Calu3 (cell line): ENCODE measurements at regions not wholly inside any gene's neighbourhood (a gene's known extent, or its start where the extent isn't known, plus 50 kb on each side); places are given as distances from the start of the nearest gene placed in this dataset.

ENCODE experiments used
- BruUV-seq: library from RNA; stranded (reverse); fragments of 400-500 nt; replicated peaks from 2 replicates; lab custom pipeline; 2021; lab: Mats Ljungman, UMichigan
- CTCF ChIA-PET: fragments of 300-600 bp; sonication (Branson Sonifier 250); formaldehyde crosslinking; loops from one replicate; lab custom pipeline; 2022; ENCODE audit warnings: antibody characterized with exemption; lab: Charles Lee
- DNase-seq: peaks from one replicate; pipeline ENCODE4 v3.0.0; 2022
- H3K27ac Mint-ChIP-seq: one replicate; pipeline ENCODE4 v1.8.0; 2022; ENCODE audit warnings: mixed read lengths; ENCODE audit not compliant: unreplicated experiment
- H3K27me3 Mint-ChIP-seq: one replicate; pipeline ENCODE4 v1.8.0; 2022; ENCODE audit warnings: mixed read lengths; ENCODE audit not compliant: unreplicated experiment
- H3K36me3 Mint-ChIP-seq: one replicate; pipeline ENCODE4 v1.8.0; 2022; ENCODE audit warnings: mild to moderate bottlenecking, moderate library complexity, mixed read lengths; ENCODE audit not compliant: insufficient read depth, unreplicated experiment
- H3K4me1 Mint-ChIP-seq: one replicate; pipeline ENCODE4 v1.8.0; 2022; ENCODE audit warnings: mild to moderate bottlenecking, low read depth, mixed read lengths; ENCODE audit not compliant: unreplicated experiment
- H3K4me3 Mint-ChIP-seq: one replicate; pipeline ENCODE4 v1.8.0; 2022; ENCODE audit warnings: mild to moderate bottlenecking, low read depth, moderate library complexity, mixed read lengths; ENCODE audit not compliant: unreplicated experiment
- H3K9me3 Mint-ChIP-seq: one replicate; pipeline ENCODE4 v1.8.0; 2022; ENCODE audit warnings: low read depth, mixed read lengths; ENCODE audit not compliant: unreplicated experiment
- CTCF ChIP-seq: fragments of 200-600 bp; IDR thresholded peaks from one replicate; pipeline ENCODE4 v1.8.0; 2022; ENCODE audit warnings: antibody characterized with exemption; ENCODE audit not compliant: unreplicated experiment
- intact Hi-C: fragments of 100-400 bp; cut with micrococcal nuclease; formaldehyde crosslinking; loops from one replicate; pipeline ENCODE4 v1.10.0; 2022; ENCODE audit not compliant: unreplicated experiment

DNA sequence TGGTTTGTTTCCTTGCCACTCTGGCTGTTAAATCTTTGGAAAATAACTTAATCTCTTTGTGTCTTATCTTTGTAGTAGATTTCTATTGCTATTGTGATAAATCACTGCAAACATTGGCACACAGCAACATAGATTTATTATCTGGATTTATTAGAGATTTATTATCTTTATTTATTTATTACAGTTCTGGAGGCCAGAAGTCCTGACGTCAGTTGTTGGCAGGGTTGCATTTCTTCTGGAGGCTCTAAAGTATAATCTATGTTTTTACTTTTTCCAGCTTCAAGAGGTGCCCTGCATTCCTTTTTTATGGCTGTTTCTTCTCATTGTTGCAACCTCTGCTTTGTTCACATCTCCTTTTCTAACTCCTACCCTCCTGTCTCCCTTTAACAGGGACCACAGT is 542.8 kb downstream of the GRXCR1 start:
- no peak overlapping the region for H3K4me3 Mint-ChIP-seq
- H3K27me3 Mint-ChIP-seq: no peaks in the 10 kb centered on the region
- no peaks in the 10 kb centered on the region for H3K9me3 Mint-ChIP-seq
- no peak overlapping the region for H3K27ac Mint-ChIP-seq
- intact Hi-C loops: no loop called here
- TF ChIP-seq CTCF: no peak
- no peaks in the 10 kb centered on the region for H3K4me1 Mint-ChIP-seq
- no peaks in the 10 kb centered on the region for H3K36me3 Mint-ChIP-seq
- no TSS peak for BruUV-seq
- CTCF ChIA-PET: no interaction called here
- no peak for DNase-seq

DNA sequence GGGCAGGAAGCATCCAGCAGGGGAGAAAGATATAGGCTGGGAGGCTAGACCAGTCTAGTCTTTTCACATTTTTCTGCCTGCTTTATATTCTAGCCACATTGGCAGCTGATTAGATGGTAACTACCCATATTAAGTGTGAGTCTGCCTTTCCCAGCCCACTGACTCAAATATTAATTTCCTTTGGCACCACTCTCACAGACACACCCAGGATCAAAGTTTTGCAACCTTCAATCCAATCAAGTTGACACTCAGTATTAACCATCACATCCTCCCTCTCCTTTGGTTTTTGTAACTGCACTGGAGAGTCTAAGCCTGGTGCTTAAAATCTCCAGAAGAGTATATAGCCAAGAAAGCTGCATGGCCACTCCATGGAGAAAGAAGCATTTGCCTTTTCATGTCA is 560.4 kb downstream of the GRXCR1 start:
- BruUV-seq: no TSS peak
- DNase-seq: no peak
- no peaks in the 10 kb centered on the region for H3K36me3 Mint-ChIP-seq

GRCh38 chr4:43456383-43456782 is 563.9 kb downstream of the GRXCR1 start:
- CTCF ChIA-PET: interaction anchor here (1.2 kb wide), 1 partner anchor 325 kb away, joined by 3 read pairs; no protein-coding TSS in a partner anchor
- no peak for DNase-seq
- Mint-ChIP-seq H3K4me3 (no peak overlapping the region), H3K4me1 (no peaks in the 10 kb centered on the region), H3K27ac (no peak overlapping the region), H3K36me3 (no peaks in the 10 kb centered on the region), H3K9me3 (no peaks in the 10 kb centered on the region), H3K27me3 (no peaks in the 10 kb centered on the region)
- intact Hi-C loops: no loop called here
- no TSS peak for BruUV-seq
- TF ChIP-seq CTCF: no peak

More for the DNA sequence above, 560.4 kb downstream of the GRXCR1 start:
- no peaks in the 10 kb centered on the region for H3K4me1 Mint-ChIP-seq
- no peak overlapping the region for H3K4me3 Mint-ChIP-seq
- no peaks in the 10 kb centered on the region for H3K9me3 Mint-ChIP-seq
- H3K27me3 Mint-ChIP-seq: no peaks in the 10 kb centered on the region
- intact Hi-C loops: no loop called here
- TF ChIP-seq CTCF: no peak
- no peak overlapping the region for H3K27ac Mint-ChIP-seq
- CTCF ChIA-PET: no interaction called here

- no peaks in the 10 kb centered on the region for H3K9me3 Mint-ChIP-seq
- no peak overlapping the region for H3K4me3 Mint-ChIP-seq
- H3K36me3 Mint-ChIP-seq: no peaks in the 10 kb centered on the region
- CTCF ChIA-PET: no interaction called here
- H3K27me3 Mint-ChIP-seq: no peaks in the 10 kb centered on the region
- intact Hi-C loops: no loop called here
- H3K4me1 Mint-ChIP-seq: no peaks in the 10 kb centered on the region
- BruUV-seq: no TSS peak
- TF ChIP-seq CTCF: no peak
- DNase-seq: no peak
- H3K27ac Mint-ChIP-seq: no peak overlapping the region
Measured at GRCh38 chr4:43457866-43458265, 565.4 kb downstream of the GRXCR1 start.
